ENCODE measurements at regions not wholly inside any gene's neighbourhood (a gene's known extent, or its start where the extent isn't known, plus 50 kb on each side); places are given as distances from the start of the nearest gene placed in this dataset.

- TF ChIP-seq CTCF (IDR thresholded peaks at IDR 0.05; ENCODE audit: low read length): no peak
- no peak for TF ChIP-seq EZH2 (optimal IDR thresholded peaks at IDR 0.05; ENCODE audit: low read depth, low read length)
- TF ChIP-seq EZH2phosphoT487 (IDR thresholded peaks at IDR 0.05; ENCODE audit: low read length): no peak
These were observed 175.1 kb downstream of the SNX18 start for GRCh38 chr5:54692631-54693030.
